ENCODE measurements at regions not wholly inside any gene's neighbourhood (a gene's known extent, or its start where the extent isn't known, plus 50 kb on each side); places are given as distances from the start of the nearest gene placed in this dataset.
"Not testable (repeated sequence)": the region's sequence is repeated elsewhere in the genome, so short reads cannot be mapped to it uniquely, and the experiment has no call there.

GRCh38 chr9:67712956-67713355 lies 145.8 kb upstream of the ANKRD20A1 start:
- TF ChIP-seq CTCF (IDR thresholded peaks at IDR 0.05; ENCODE audit: borderline replicate concordance, extremely low read depth, low read length, poor library complexity, severe bottlenecking); EZH2 (IDR thresholded peaks at IDR 0.05; ENCODE audit: borderline replicate concordance, low read depth, low read length, severe bottlenecking): not testable (repeated sequence)
